22Rv1 (cell line): ENCODE measurements at regions not wholly inside any gene's neighbourhood (a gene's known extent, or its start where the extent isn't known, plus 50 kb on each side); places are given as distances from the start of the nearest gene placed in this dataset.

Experiments used
- CTCF ChIP-seq: fragments of 450-650 bp; IDR thresholded peaks from 2 replicates; pipeline ENCODE4 v1.5.1; 2017; ENCODE audit warnings: mild to moderate bottlenecking
- ZFX ChIP-seq: fragments of 450-650 bp; IDR thresholded peaks from 2 replicates; pipeline ENCODE4 v1.6.1; 2017; ENCODE audit warnings: antibody characterized with exemption, borderline replicate concordance

- TF ChIP-seq CTCF (no peak), ZFX (no peak)
These were observed 189.2 kb downstream of the DAD1 start for GRCh38 chr14:22399776-22400175.
